HEK293 (cell line): ENCODE measurements at regions not wholly inside any gene's neighbourhood (a gene's known extent, or its start where the extent isn't known, plus 50 kb on each side); places are given as distances from the start of the nearest gene placed in this dataset.

Experiments
- CTCF ChIA-PET: fragments of 350-600 bp; formaldehyde crosslinking; extraction: SDS; loops from one replicate; lab custom pipeline; 2021; ENCODE audit warnings: antibody characterized with exemption; lab: Yijun Ruan, JAX
- POLR2A ChIA-PET: fragments of 300-600 bp; formaldehyde crosslinking; extraction: SDS; loops from one replicate; lab custom pipeline; 2020; ENCODE audit warnings: antibody characterized with exemption, inconsistent platforms; lab: Yijun Ruan, JAX
- H3K27ac ChIP-seq: fragments of 200-500 bp; sonication (Bioruptor generic); 2 replicates; pipeline ENCODE4 v1.5.1; 2014; ENCODE audit warnings: low read depth, low read length, control low read depth, inconsistent platforms; ENCODE audit errors: extremely low read depth
- H3K36me3 ChIP-seq, 2 experiments: fragments of 200-500 bp in 1 of 2; sonication (Bioruptor generic) in 1 of 2; 1 replicate in 1 of 2; 2 replicates in 1 of 2; pipeline ENCODE4 v1.5.1; 2014 to 2017; ENCODE audit warnings: inconsistent platforms in 2 of 2, low read length in 2 of 2; ENCODE audit not compliant: control insufficient read depth in 2 of 2, insufficient read depth in 1 of 2
- H3K4me1 ChIP-seq: fragments of 200-500 bp; sonication (Bioruptor generic); 2 replicates; pipeline ENCODE4 v1.5.1; 2014; ENCODE audit warnings: mild to moderate bottlenecking, low read length, inconsistent platforms; ENCODE audit not compliant: control insufficient read depth, insufficient read depth
- H3K4me3 ChIP-seq: 2 replicates; pipeline ENCODE4 v1.5.1; 2011; ENCODE audit warnings: low read depth, mild to moderate bottlenecking, control low read depth, low read length, moderate library complexity
- H3K9me3 ChIP-seq: fragments of 200-500 bp; sonication (Bioruptor generic); 2 replicates; pipeline ENCODE4 v1.5.1; 2014; ENCODE audit warnings: low read depth, low read length, inconsistent platforms; ENCODE audit not compliant: control insufficient read depth, insufficient read depth
- CTCF ChIP-seq: fragments of 450-650 bp; formaldehyde crosslinking; IDR thresholded peaks from 2 replicates; pipeline ENCODE4 v1.5.1; 2016; ENCODE audit warnings: missing biosample characterization, missing genetic modification characterization
- KLF9 ChIP-seq: fragments of 450-650 bp; formaldehyde crosslinking; IDR thresholded peaks from 2 replicates; pipeline ENCODE4 v1.5.1; 2016; ENCODE audit warnings: missing biosample characterization, missing genetic modification characterization, low read depth
- SCRT2 ChIP-seq: fragments of 450-650 bp; formaldehyde crosslinking; IDR thresholded peaks from 2 replicates; pipeline ENCODE4 v1.5.1; 2016; ENCODE audit warnings: missing biosample characterization, missing genetic modification characterization
- SETDB1 ChIP-seq: IDR thresholded peaks from one replicate; pipeline ENCODE4 v1.6.1; 2017; ENCODE audit warnings: mild to moderate bottlenecking, low read length, moderate library complexity, mixed read lengths; ENCODE audit not compliant: insufficient read length
- ZBTB20 ChIP-seq: fragments of 450-650 bp; formaldehyde crosslinking; IDR thresholded peaks from 2 replicates; pipeline ENCODE4 v1.5.1; 2016; ENCODE audit warnings: missing biosample characterization, missing genetic modification characterization
- ZIC2 ChIP-seq: fragments of 450-650 bp; formaldehyde crosslinking; IDR thresholded peaks from 2 replicates; pipeline ENCODE4 v1.5.1; 2016; ENCODE audit warnings: missing biosample characterization, missing genetic modification characterization
- ZNF132 ChIP-seq: fragments of 450-650 bp; formaldehyde crosslinking; IDR thresholded peaks from 2 replicates; pipeline ENCODE4 v1.5.1; 2017; ENCODE audit warnings: missing biosample characterization, missing genetic modification characterization, borderline replicate concordance
- ZNF138 ChIP-seq: fragments of 450-650 bp; formaldehyde crosslinking; IDR thresholded peaks from 2 replicates; pipeline ENCODE4 v1.5.1; 2016; ENCODE audit warnings: missing biosample characterization, missing genetic modification characterization, borderline replicate concordance
- ZNF140 ChIP-seq: fragments of 450-650 bp; formaldehyde crosslinking; IDR thresholded peaks from 2 replicates; pipeline ENCODE4 v1.5.1; 2016; ENCODE audit warnings: missing biosample characterization, missing genetic modification characterization
- ZNF146 ChIP-seq: fragments of 450-650 bp; formaldehyde crosslinking; IDR thresholded peaks from 2 replicates; pipeline ENCODE4 v1.5.1; 2016; ENCODE audit warnings: missing biosample characterization, missing genetic modification characterization
- ZNF48 ChIP-seq: fragments of 450-650 bp; formaldehyde crosslinking; IDR thresholded peaks from 2 replicates; pipeline ENCODE4 v1.5.1; 2016; ENCODE audit warnings: missing biosample characterization, missing genetic modification characterization
- ZNF585B ChIP-seq: fragments of 450-650 bp; formaldehyde crosslinking; IDR thresholded peaks from 2 replicates; pipeline ENCODE4 v1.5.1; 2016; ENCODE audit warnings: missing biosample characterization, missing genetic modification characterization
- ZNF670 ChIP-seq: fragments of 450-650 bp; formaldehyde crosslinking; IDR thresholded peaks from 2 replicates; pipeline ENCODE4 v1.5.1; 2016; ENCODE audit warnings: missing biosample characterization, missing genetic modification characterization, low read depth
- TF ChIP-seq, protein P1 (sequence below): fragments of 450-650 bp; formaldehyde crosslinking; IDR thresholded peaks from 2 replicates; pipeline ENCODE4 v1.5.1; 2016; ENCODE audit warnings: missing biosample characterization, missing genetic modification characterization, low read depth

DNA sequence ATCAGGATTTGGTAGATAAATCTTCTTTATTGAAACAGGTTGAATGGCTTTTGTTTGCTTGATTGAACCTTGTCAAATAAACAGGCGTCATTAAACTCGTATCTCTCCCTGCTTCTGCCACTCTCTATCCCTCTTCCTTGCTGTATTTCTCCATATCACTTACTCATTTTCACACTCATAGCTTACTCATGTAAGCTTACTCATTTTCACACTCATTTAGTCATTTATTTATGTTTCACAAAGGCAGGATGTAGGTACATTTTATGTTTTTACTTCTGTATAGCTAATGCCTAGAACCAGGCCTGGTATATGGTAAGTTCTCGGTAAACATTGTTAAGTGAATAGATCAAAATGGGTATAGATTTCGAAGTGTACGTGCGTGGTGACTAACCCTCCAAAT is 450.0 kb downstream of the PMP22 start (continued):
- no peak for TF ChIP-seq ZNF48 (tag by site-specific recombination)
- no peak for TF ChIP-seq ZNF138 (tag by site-specific recombination)

- no peak overlapping the region for H3K27ac ChIP-seq
- peaks cover under 1% of the 10 kb centered on the region; the same call in 1 of the 2 replicates for H3K9me3 ChIP-seq
- POLR2A ChIA-PET = interaction anchor here (0.8 kb wide), 1 partner anchor 17 kb away, joined by 3 read pairs; no protein-coding TSS in a partner anchor
- H3K36me3 ChIP-seq = no peaks in the 10 kb centered on the region
- TF ChIP-seq ZNF146 (no peak), KLF9 (tag by site-specific recombination) (no peak), ZNF132 (tag by site-specific recombination) (no peak), ZBTB20 (tag by site-specific recombination) (peak; percentile 35; the same call in 1 of the 2 replicates), SCRT2 (no peak), ZNF585B (tag by site-specific recombination) (no peak), ZIC2 (tag by site-specific recombination) (0 out of 2 replicates have a peak, but pooled peaks have one; percentile 9)
- no peak overlapping the region for H3K4me3 ChIP-seq
- CTCF ChIA-PET = interaction anchor here (0.5 to 2.1 kb wide), 14 partner anchors 10 to 496 kb away, joined by 3 to 15 read pairs (median 3); no protein-coding TSS in a partner anchor
- no peaks in the 10 kb centered on the region for H3K4me1 ChIP-seq
These were observed 451.3 kb downstream of the PMP22 start for GRCh38 chr17:14813649-14814370.

DNA sequence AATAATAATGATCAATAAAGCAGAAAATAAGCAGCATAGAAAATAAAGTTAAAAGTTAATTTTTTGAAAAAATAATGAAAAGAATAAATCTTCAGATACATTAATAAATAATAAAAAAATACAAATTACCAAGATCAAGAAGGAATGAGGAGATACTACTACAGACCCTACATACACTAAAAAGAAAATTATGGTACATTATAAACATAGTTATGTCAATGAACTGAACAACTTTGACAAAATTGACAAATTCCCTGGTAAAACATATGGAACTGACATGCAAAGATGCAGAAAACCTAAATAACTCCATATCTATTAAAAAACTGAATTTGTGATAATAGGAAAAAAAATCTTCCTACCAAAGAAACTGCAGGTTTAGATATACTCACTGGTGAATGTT is 456.7 kb downstream of the PMP22 start:
- ChIA-PET CTCF (no interaction called here), POLR2A (no interaction called here)
- no peaks in the 10 kb centered on the region for H3K36me3 ChIP-seq
- H3K27ac ChIP-seq = no peak overlapping the region
- H3K4me1 ChIP-seq = no peaks in the 10 kb centered on the region
- H3K4me3 ChIP-seq = no peak overlapping the region
- H3K9me3 ChIP-seq = peaks cover 3% of the 10 kb centered on the region
- TF ChIP-seq, protein P1, sequence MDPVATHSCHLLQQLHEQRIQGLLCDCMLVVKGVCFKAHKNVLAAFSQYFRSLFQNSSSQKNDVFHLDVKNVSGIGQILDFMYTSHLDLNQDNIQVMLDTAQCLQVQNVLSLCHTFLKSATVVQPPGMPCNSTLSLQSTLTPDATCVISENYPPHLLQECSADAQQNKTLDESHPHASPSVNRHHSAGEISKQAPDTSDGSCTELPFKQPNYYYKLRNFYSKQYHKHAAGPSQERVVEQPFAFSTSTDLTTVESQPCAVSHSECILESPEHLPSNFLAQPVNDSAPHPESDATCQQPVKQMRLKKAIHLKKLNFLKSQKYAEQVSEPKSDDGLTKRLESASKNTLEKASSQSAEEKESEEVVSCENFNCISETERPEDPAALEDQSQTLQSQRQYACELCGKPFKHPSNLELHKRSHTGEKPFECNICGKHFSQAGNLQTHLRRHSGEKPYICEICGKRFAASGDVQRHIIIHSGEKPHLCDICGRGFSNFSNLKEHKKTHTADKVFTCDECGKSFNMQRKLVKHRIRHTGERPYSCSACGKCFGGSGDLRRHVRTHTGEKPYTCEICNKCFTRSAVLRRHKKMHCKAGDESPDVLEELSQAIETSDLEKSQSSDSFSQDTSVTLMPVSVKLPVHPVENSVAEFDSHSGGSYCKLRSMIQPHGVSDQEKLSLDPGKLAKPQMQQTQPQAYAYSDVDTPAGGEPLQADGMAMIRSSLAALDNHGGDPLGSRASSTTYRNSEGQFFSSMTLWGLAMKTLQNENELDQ (tag by site-specific recombination) = no peak
- peak; percentile 90 for TF ChIP-seq SETDB1

DNA sequence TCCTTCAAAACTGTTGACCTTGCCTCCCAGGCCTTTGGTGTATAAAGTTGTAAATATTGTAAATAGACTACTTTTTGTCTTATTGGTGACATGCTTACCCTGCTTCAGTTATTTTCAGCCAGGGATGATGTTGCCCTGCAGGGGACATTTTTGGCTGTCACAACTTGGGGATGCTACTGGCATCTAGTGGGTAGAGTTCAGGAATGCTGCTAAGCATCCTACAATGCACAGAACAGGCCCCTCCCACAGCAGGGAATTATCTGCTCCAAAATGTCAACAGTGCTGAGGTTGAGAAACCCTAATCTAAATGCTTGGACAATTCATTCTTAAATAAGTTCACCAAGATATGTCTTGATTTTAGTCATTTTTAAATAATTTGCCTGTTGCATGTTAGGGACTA is 459.8 kb downstream of the PMP22 start:
- CTCF ChIA-PET = interaction anchor here (1.2 kb wide), 1 partner anchor 9 kb away, joined by 3 read pairs; no protein-coding TSS in a partner anchor
- POLR2A ChIA-PET = no interaction called here
- H3K4me3 ChIP-seq = no peak overlapping the region
- H3K36me3 ChIP-seq = no peaks in the 10 kb centered on the region
- peaks cover 5% of the 10 kb centered on the region for H3K9me3 ChIP-seq
- no peak for TF ChIP-seq ZNF140
- peak; percentile 62; the same call in 1 of the 2 replicates for TF ChIP-seq CTCF (tag by site-specific recombination)
- TF ChIP-seq ZNF670 (tag by site-specific recombination) = no peak
- TF ChIP-seq, all 188 proteins: peak for 1
- Histone ChIP-seq H3K4me1 (no peaks in the 10 kb centered on the region), H3K27ac (no peak overlapping the region)
